SK-N-SH (cell line): ENCODE measurements at regions not wholly inside any gene's neighbourhood (a gene's known extent, or its start where the extent isn't known, plus 50 kb on each side); places are given as distances from the start of the nearest gene placed in this dataset.

ENCODE experiments used
- CTCF ChIA-PET: fragments of 300-600, 350-600 bp; formaldehyde crosslinking; extraction: SDS; loops from one replicate; lab custom pipeline; 2021; lab: Yijun Ruan, JAX
- POLR2A ChIA-PET: fragments of 350-600 bp; sonication (Branson Sonifier 250); formaldehyde crosslinking; extraction: SDS; loops from one replicate; lab custom pipeline; 2020; ENCODE audit warnings: antibody characterized with exemption, inconsistent platforms; lab: Yijun Ruan, JAX
- DNase-seq: peaks from one replicate; pipeline ENCODE4 v3.0.0; 2012
- H2AFZ ChIP-seq: fragments of 200-600 bp; sonication (generic); 2 replicates; pipeline ENCODE4 v1.8.1; 2016; ENCODE audit warnings: antibody characterized with exemption, mild to moderate bottlenecking, low read depth
- H3F3A ChIP-seq: fragments of 200-600 bp; sonication (generic); replicated peaks from 2 replicates; pipeline ENCODE3; 2016; ENCODE audit warnings: antibody characterized with exemption, mild to moderate bottlenecking; ENCODE audit not compliant: insufficient read depth
- H3K27ac ChIP-seq, 2 experiments: fragments of 200-500 bp in 1 of 2; fragments of 200-600 bp in 1 of 2; sonication (Bioruptor generic) in 1 of 2; sonication (generic), shearing (Covaris generic) in 1 of 2; 2 replicates each; pipeline versions ENCODE4 v1.5.1 to v1.6.1; 2014 to 2016; ENCODE audit warnings: low read depth in 2 of 2, inconsistent platforms in 1 of 2, low read length in 1 of 2, mild to moderate bottlenecking in 1 of 2, mixed read lengths in 1 of 2
- H3K27me3 ChIP-seq: fragments of 200-600 bp; sonication (generic), shearing (Covaris generic); 2 replicates; pipeline ENCODE4 v1.6.1; 2016; ENCODE audit warnings: mixed run types; ENCODE audit not compliant: insufficient read depth
- H3K36me3 ChIP-seq, 2 experiments: fragments of 200-500 bp in 1 of 2; fragments of 200-600 bp in 1 of 2; sonication (Bioruptor generic) in 1 of 2; sonication (generic) in 1 of 2; replicated peaks in 1 of 2; 2 replicates each; pipeline versions ENCODE3 to v1.5.1; 2014 to 2016; ENCODE audit warnings: low read length in 1 of 2, mild to moderate bottlenecking in 1 of 2; ENCODE audit not compliant: insufficient read depth in 2 of 2, control insufficient read depth in 1 of 2
- H3K4me1 ChIP-seq, 2 experiments: fragments of 200-500 bp in 1 of 2; fragments of 200-600 bp in 1 of 2; sonication (Bioruptor generic) in 1 of 2; sonication (generic), shearing (Covaris generic) in 1 of 2; 2 replicates each; pipeline versions ENCODE4 v1.5.1 to v1.6.1; 2014 to 2016; ENCODE audit warnings: low read depth in 1 of 2, low read length in 1 of 2, mixed run types in 1 of 2; ENCODE audit not compliant: insufficient read depth in 2 of 2, control insufficient read depth in 1 of 2
- H3K4me2 ChIP-seq: fragments of 200-600 bp; sonication (generic), shearing (Covaris generic); 2 replicates; pipeline ENCODE4 v1.6.1; 2017; ENCODE audit warnings: mixed run types
- H3K4me3 ChIP-seq, 2 experiments: fragments of 200-500 bp in 1 of 2; fragments of 200-600 bp in 1 of 2; sonication (Bioruptor generic) in 1 of 2; sonication (generic), shearing (Covaris generic) in 1 of 2; 2 replicates each; pipeline versions ENCODE4 v1.5.1 to v1.8.1; 2014 to 2016; ENCODE audit warnings: low read depth in 2 of 2, inconsistent platforms in 1 of 2, low read length in 1 of 2, mild to moderate bottlenecking in 1 of 2, mixed read lengths in 1 of 2, moderate library complexity in 1 of 2
- H3K79me2 ChIP-seq: fragments of 200-600 bp; sonication (generic); 2 replicates; pipeline ENCODE4 v1.8.1; 2017; ENCODE audit warnings: mild to moderate bottlenecking; ENCODE audit not compliant: insufficient read depth
- H3K9ac ChIP-seq: fragments of 200-600 bp; sonication (generic); 2 replicates; pipeline ENCODE4 v1.6.1; 2017; ENCODE audit warnings: mixed run types
- H3K9me2 ChIP-seq: fragments of 200-600 bp; sonication (generic); 2 replicates; pipeline ENCODE4 v1.6.1; 2017; ENCODE audit warnings: mixed run types
- H3K9me3 ChIP-seq: fragments of 200-600 bp; sonication (generic); 2 replicates; pipeline ENCODE4 v1.6.1; 2017; ENCODE audit warnings: mixed run types, mild to moderate bottlenecking, moderate library complexity
- H4K20me1 ChIP-seq: fragments of 200-600 bp; sonication (generic); 2 replicates; pipeline ENCODE4 v1.6.1; 2017; ENCODE audit warnings: mild to moderate bottlenecking, mixed run types; ENCODE audit not compliant: insufficient read depth
- EP300 ChIP-seq, 2 experiments: IDR thresholded peaks; 2 replicates each; pipeline versions ENCODE4 v1.4.0 to v1.6.1; 2012; ENCODE audit warnings: borderline replicate concordance in 1 of 2, low read depth in 1 of 2, low read length in 1 of 2
- EZH2phosphoT487 ChIP-seq: fragments of 200-600 bp; sonication (generic); IDR thresholded peaks from 2 replicates; pipeline ENCODE4 v1.6.1; 2017; ENCODE audit warnings: low read depth, mixed run types, mild to moderate bottlenecking, antibody characterized with exemption, moderate library complexity, borderline replicate concordance
- FOSL2 ChIP-seq: IDR thresholded peaks from 2 replicates; pipeline ENCODE4 v1.4.0; 2012; ENCODE audit warnings: low read depth, mild to moderate bottlenecking, moderate library complexity, borderline replicate concordance
- FOXJ3 ChIP-seq: sonication (generic); formaldehyde crosslinking; IDR thresholded peaks from 2 replicates; pipeline ENCODE4 v1.5.1; 2020; ENCODE audit warnings: mild to moderate bottlenecking, missing genetic modification reagents
- FOXM1 ChIP-seq: IDR thresholded peaks from 2 replicates; pipeline ENCODE4 v1.4.0; 2012; ENCODE audit warnings: low read depth, mild to moderate bottlenecking
- GABPA ChIP-seq: IDR thresholded peaks from 2 replicates; pipeline ENCODE4 v1.4.0; 2012; ENCODE audit warnings: low read depth, mild to moderate bottlenecking
- IRF3 ChIP-seq: fragments of 150-350 bp; IDR thresholded peaks from 2 replicates; pipeline ENCODE4 v1.6.1; 2016; ENCODE audit warnings: mild to moderate bottlenecking, low read depth, low read length
- JUND ChIP-seq: IDR thresholded peaks from 2 replicates; pipeline ENCODE4 v1.4.0; 2012
- MAX ChIP-seq: IDR thresholded peaks from 2 replicates; pipeline ENCODE4 v1.4.0; 2012; ENCODE audit warnings: low read depth
- MEF2A ChIP-seq: IDR thresholded peaks from 2 replicates; pipeline ENCODE4 v1.4.0; 2012; ENCODE audit warnings: low read depth, borderline replicate concordance
- NFIC ChIP-seq: IDR thresholded peaks from 2 replicates; pipeline ENCODE4 v1.4.0; 2012; ENCODE audit warnings: borderline replicate concordance
- NRF1 ChIP-seq: IDR thresholded peaks from 2 replicates; pipeline ENCODE4 v1.6.1; 2012; ENCODE audit warnings: low read depth, mild to moderate bottlenecking, low read length
- POLR2AphosphoS5 ChIP-seq: IDR thresholded peaks from 2 replicates; pipeline ENCODE4 v1.6.1; 2012; ENCODE audit warnings: low read depth, low read length
- RAD21 ChIP-seq: IDR thresholded peaks from 2 replicates; pipeline ENCODE4 v1.6.1; 2012; ENCODE audit warnings: mild to moderate bottlenecking, low read length
- REST ChIP-seq: IDR thresholded peaks from 2 replicates; pipeline ENCODE4 v1.6.1; 2012; ENCODE audit warnings: mild to moderate bottlenecking, low read depth, low read length, moderate library complexity
- TCF12 ChIP-seq: IDR thresholded peaks from 2 replicates; pipeline ENCODE4 v1.4.0; 2012
- TEAD4 ChIP-seq: IDR thresholded peaks from 2 replicates; pipeline ENCODE4 v1.4.0; 2012; ENCODE audit warnings: mild to moderate bottlenecking, borderline replicate concordance; ENCODE audit not compliant: insufficient read depth
- USF1 ChIP-seq: IDR thresholded peaks from 2 replicates; pipeline ENCODE4 v1.4.0; 2012; ENCODE audit warnings: low read depth, borderline replicate concordance
- WGBS: methylation state at CpG from one replicate; pipeline ENCODE4 v1.1.6; 2017; ENCODE audit warnings: low lambda C conversion rate; 5-methylcytosine and 5-hydroxymethylcytosine counted together

- no peaks in the 10 kb centered on the region for H3K9me2 ChIP-seq
- H3K9ac ChIP-seq: no peak overlapping the region
- no peaks in the 10 kb centered on the region for H4K20me1 ChIP-seq
- H3K79me2 ChIP-seq: no peaks in the 10 kb centered on the region
- no peak overlapping the region for H3K27ac ChIP-seq
- no peaks in the 10 kb centered on the region for H3K27me3 ChIP-seq
- H3K9me3 ChIP-seq: no peaks in the 10 kb centered on the region
- no peak overlapping the region for H3K4me2 ChIP-seq
- H3F3A ChIP-seq: no peaks in the 10 kb centered on the region
- H3K36me3 ChIP-seq: no peaks in the 10 kb centered on the region
- no peaks in the 10 kb centered on the region for H3K4me1 ChIP-seq
- ChIA-PET POLR2A (no interaction called here), CTCF (no interaction called here)
- WGBS: 14% methylated on average over 6 of the region's 6 CpGs
- H3K4me3 ChIP-seq: no peak overlapping the region
- no peak overlapping the region for H2AFZ ChIP-seq
- no peak for DNase-seq
- no peak for TF ChIP-seq FOXJ3 (CRISPR knock-in tag)
- TF ChIP-seq RAD21: no peak
- TF ChIP-seq FOXM1: no peak
- TF ChIP-seq TCF12: no peak
- TF ChIP-seq FOSL2: no peak
- no peak for TF ChIP-seq JUND
- no peak for TF ChIP-seq REST
- TF ChIP-seq POLR2AphosphoS5: no peak
- no peak for TF ChIP-seq MAX
- no peak for TF ChIP-seq MEF2A
- TF ChIP-seq TEAD4: no peak
- no peak for TF ChIP-seq EP300 (IDR thresholded peaks at IDR 0.05; ENCODE audit: borderline replicate concordance in 1 of 2, low read depth in 1 of 2, low read length in 1 of 2)
- TF ChIP-seq GABPA: no peak
- TF ChIP-seq IRF3: no peak
These were observed 1062.7 kb upstream of the NCAM2 start for GRCh38 chr21:19935467-19935866.

- H3K36me3 ChIP-seq: no peaks in the 10 kb centered on the region
- no peak overlapping the region for H3K9ac ChIP-seq
- CTCF ChIA-PET: interaction anchor here (0.7 kb wide), 1 partner anchor 506 kb away, joined by 3 read pairs; no protein-coding TSS in a partner anchor
- H4K20me1 ChIP-seq: no peaks in the 10 kb centered on the region
- no peaks in the 10 kb centered on the region for H3K9me2 ChIP-seq
- 20% methylated on average over 4 of the region's 4 CpGs for WGBS
- H2AFZ ChIP-seq: no peak overlapping the region
- no peaks in the 10 kb centered on the region for H3K9me3 ChIP-seq
- DNase-seq: no peak
- H3K79me2 ChIP-seq: no peaks in the 10 kb centered on the region
- TF ChIP-seq FOXJ3 (CRISPR knock-in tag) (no peak), FOSL2 (no peak), USF1 (no peak), EZH2phosphoT487 (no peak), RAD21 (no peak), IRF3 (no peak), NFIC (no peak), NRF1 (no peak), POLR2AphosphoS5 (no peak), MAX (no peak)
- POLR2A ChIA-PET: no interaction called here
- no peaks in the 10 kb centered on the region for H3F3A ChIP-seq
- H3K27ac ChIP-seq: no peak overlapping the region
- no peak overlapping the region for H3K4me2 ChIP-seq
- no peaks in the 10 kb centered on the region for H3K4me1 ChIP-seq
- no peaks in the 10 kb centered on the region for H3K27me3 ChIP-seq
- H3K4me3 ChIP-seq: no peak overlapping the region
These were observed 1060.6 kb upstream of the NCAM2 start for GRCh38 chr21:19937619-19938018.
